ENCODE measurements at regions not wholly inside any gene's neighbourhood (a gene's known extent, or its start where the extent isn't known, plus 50 kb on each side); places are given as distances from the start of the nearest gene placed in this dataset.
"Not testable (repeated sequence)": the region's sequence is repeated elsewhere in the genome, so short reads cannot be mapped to it uniquely, and the experiment has no call there.

GRCh38 chr9:24657387-24657786 is 111.7 kb upstream of the IZUMO3 start:
- no peak for DNase-seq (ENCODE audit: extremely low spot score)
- CTCF ChIA-PET = no interaction called here

GRCh38 chr9:24652181-24652580 is 106.5 kb upstream of the IZUMO3 start:
- CTCF ChIA-PET = no interaction called here
- no peak for DNase-seq (ENCODE audit: extremely low spot score)
- no peak for TF ChIP-seq SP1 (IDR thresholded peaks at IDR 0.05)
- POLR2A ChIA-PET = no interaction called here

More at GRCh38 chr9:24657387-24657786, 111.7 kb upstream of the IZUMO3 start:
- TF ChIP-seq L3MBTL2 (conservative IDR thresholded peaks at IDR 0.05) = no peak
- no peak for TF ChIP-seq CTBP1 (IDR thresholded peaks at IDR 0.05; ENCODE audit: borderline replicate concordance)
- no peak for TF ChIP-seq HDGF (IDR thresholded peaks at IDR 0.05; ENCODE audit: borderline replicate concordance)
- TF ChIP-seq NFRKB (IDR thresholded peaks at IDR 0.05) = no peak
- no peak for TF ChIP-seq BHLHE40 (IDR thresholded peaks at IDR 0.05; ENCODE audit: borderline replicate concordance)
- no peak for TF ChIP-seq SP1 (IDR thresholded peaks at IDR 0.05)
- TF ChIP-seq FOXM1 (IDR thresholded peaks at IDR 0.05; ENCODE audit: borderline replicate concordance) = no peak
- no peak for TF ChIP-seq ARNT (IDR thresholded peaks at IDR 0.05)
- TF ChIP-seq ELF4 (IDR thresholded peaks at IDR 0.05) = no peak
- POLR2A ChIA-PET = no interaction called here

GRCh38 chr9:24628809-24629208 is 83.1 kb upstream of the IZUMO3 start:
- CTCF ChIA-PET; DNase-seq (ENCODE audit: extremely low spot score); POLR2A ChIA-PET: not testable (repeated sequence)

- DNase-seq (ENCODE audit: extremely low spot score) = no peak
- TF ChIP-seq HDGF (IDR thresholded peaks at IDR 0.05; ENCODE audit: borderline replicate concordance) (no peak), ARNT (IDR thresholded peaks at IDR 0.05) (no peak)
- ChIA-PET POLR2A (no interaction called here), CTCF (no interaction called here)
These were observed 79.4 kb upstream of the IZUMO3 start for GRCh38 chr9:24625097-24625496.

GRCh38 chr9:24624481-24624880 is 78.8 kb upstream of the IZUMO3 start:
- TF ChIP-seq FOXK2 (IDR thresholded peaks at IDR 0.05) (no peak), ARNT (IDR thresholded peaks at IDR 0.05) (no peak), ELF4 (IDR thresholded peaks at IDR 0.05) (no peak), SUZ12 (IDR thresholded peaks at IDR 0.05) (no peak), TARDBP (IDR thresholded peaks at IDR 0.05) (no peak), FOXA1 (IDR thresholded peaks at IDR 0.05) (no peak), SP1 (IDR thresholded peaks at IDR 0.05) (no peak), CTBP1 (IDR thresholded peaks at IDR 0.05; ENCODE audit: borderline replicate concordance) (no peak), HDGF (IDR thresholded peaks at IDR 0.05; ENCODE audit: borderline replicate concordance) (no peak), L3MBTL2 (conservative IDR thresholded peaks at IDR 0.05) (no peak), LEF1 (IDR thresholded peaks at IDR 0.05; ENCODE audit: borderline replicate concordance) (no peak), PKNOX1 (IDR thresholded peaks at IDR 0.05) (no peak), ZNF384 (IDR thresholded peaks at IDR 0.05) (no peak), NFRKB (IDR thresholded peaks at IDR 0.05) (no peak), FOXM1 (IDR thresholded peaks at IDR 0.05; ENCODE audit: borderline replicate concordance) (no peak)
- CTCF ChIA-PET = no interaction called here
- POLR2A ChIA-PET = no interaction called here
- DNase-seq (ENCODE audit: extremely low spot score) = no peak

- no peak for TF ChIP-seq CTBP1 (IDR thresholded peaks at IDR 0.05; ENCODE audit: borderline replicate concordance)
- TF ChIP-seq FOXM1 (IDR thresholded peaks at IDR 0.05; ENCODE audit: borderline replicate concordance) = no peak
- no peak for TF ChIP-seq FOXK2 (IDR thresholded peaks at IDR 0.05)
- DNase-seq (ENCODE audit: extremely low spot score) = no peak
- POLR2A ChIA-PET = no interaction called here
- CTCF ChIA-PET = interaction anchor here (0.7 kb wide), 1 partner anchor 236 kb away, joined by 3 read pairs; no protein-coding TSS in a partner anchor
These were observed 75.0 kb upstream of the IZUMO3 start for GRCh38 chr9:24620741-24621140.

GRCh38 chr9:24616863-24617262 is 71.2 kb upstream of the IZUMO3 start:
- TF ChIP-seq TARDBP (IDR thresholded peaks at IDR 0.05) (no peak), SP1 (IDR thresholded peaks at IDR 0.05) (no peak), ZNF384 (IDR thresholded peaks at IDR 0.05) (no peak), FOXM1 (IDR thresholded peaks at IDR 0.05; ENCODE audit: borderline replicate concordance) (no peak), CTBP1 (IDR thresholded peaks at IDR 0.05; ENCODE audit: borderline replicate concordance) (no peak), PKNOX1 (IDR thresholded peaks at IDR 0.05) (no peak), ARNT (IDR thresholded peaks at IDR 0.05) (no peak), FOXK2 (IDR thresholded peaks at IDR 0.05) (no peak), HDGF (IDR thresholded peaks at IDR 0.05; ENCODE audit: borderline replicate concordance) (no peak), L3MBTL2 (conservative IDR thresholded peaks at IDR 0.05) (no peak), LEF1 (IDR thresholded peaks at IDR 0.05; ENCODE audit: borderline replicate concordance) (no peak), FOXA1 (IDR thresholded peaks at IDR 0.05) (no peak)
- DNase-seq (ENCODE audit: extremely low spot score) = no peak
- ChIA-PET CTCF (no interaction called here), POLR2A (no interaction called here)

GRCh38 chr9:24614070-24614469 is 68.4 kb upstream of the IZUMO3 start:
- TF ChIP-seq SUZ12 (IDR thresholded peaks at IDR 0.05) = no peak
- DNase-seq (ENCODE audit: extremely low spot score) = no peak
- POLR2A ChIA-PET = no interaction called here
- CTCF ChIA-PET = no interaction called here

- CTCF ChIA-PET = no interaction called here
- DNase-seq (ENCODE audit: extremely low spot score) = no peak
- TF ChIP-seq SP1 (IDR thresholded peaks at IDR 0.05) (no peak), ARNT (IDR thresholded peaks at IDR 0.05) (no peak), FOXA1 (IDR thresholded peaks at IDR 0.05) (no peak), L3MBTL2 (conservative IDR thresholded peaks at IDR 0.05) (no peak), SUZ12 (IDR thresholded peaks at IDR 0.05) (no peak), BHLHE40 (IDR thresholded peaks at IDR 0.05; ENCODE audit: borderline replicate concordance) (no peak), FOXM1 (IDR thresholded peaks at IDR 0.05; ENCODE audit: borderline replicate concordance) (no peak), FOXK2 (IDR thresholded peaks at IDR 0.05) (no peak), ZNF384 (IDR thresholded peaks at IDR 0.05) (no peak), TARDBP (IDR thresholded peaks at IDR 0.05) (no peak), PKNOX1 (IDR thresholded peaks at IDR 0.05) (no peak), CTBP1 (IDR thresholded peaks at IDR 0.05; ENCODE audit: borderline replicate concordance) (no peak), ELF4 (IDR thresholded peaks at IDR 0.05) (no peak)
These were observed 62.9 kb upstream of the IZUMO3 start for GRCh38 chr9:24608599-24608998.

More at GRCh38 chr9:24608599-24608998, 62.9 kb upstream of the IZUMO3 start:
- POLR2A ChIA-PET = no interaction called here

All from HEK293T (cell line).